SK-N-SH treated with all-trans-retinoic acid at 6 μM for 48 hours (cell line): ENCODE measurements at regions not wholly inside any gene's neighbourhood (a gene's known extent, or its start where the extent isn't known, plus 50 kb on each side); places are given as distances from the start of the nearest gene placed in this dataset.

Experiments
- ARNTL ChIP-seq: fragments of 450-650 bp; formaldehyde crosslinking; IDR thresholded peaks from 2 replicates; pipeline ENCODE4 v1.5.0; 2020; ENCODE audit warnings: low read depth, mild to moderate bottlenecking, moderate library complexity, borderline replicate concordance
- OSR1 ChIP-seq: fragments of 250-450 bp; sonication (Bioruptor Pico); IDR thresholded peaks from 2 replicates; pipeline ENCODE4 v1.8.0; 2022; ENCODE audit warnings: moderate library complexity, mild to moderate bottlenecking, inconsistent platforms
- POU6F1 ChIP-seq: fragments of 250-450 bp; sonication (Bioruptor Pico); IDR thresholded peaks from 2 replicates; pipeline ENCODE4 v1.8.0; 2021; ENCODE audit warnings: low read depth, mild to moderate bottlenecking, moderate library complexity, borderline replicate concordance
- PPARA ChIP-seq: fragments of 250-450 bp; sonication (Bioruptor Pico); IDR thresholded peaks from 2 replicates; pipeline ENCODE4 v1.5.0; 2020; ENCODE audit warnings: mild to moderate bottlenecking, borderline replicate concordance
- RARB ChIP-seq: fragments of 250-450 bp; sonication (Bioruptor Pico); IDR thresholded peaks from 2 replicates; pipeline ENCODE4 v1.8.0; 2021; ENCODE audit warnings: mild to moderate bottlenecking, moderate library complexity
- TCF4 ChIP-seq: fragments of 250-450 bp; sonication (Bioruptor Pico); IDR thresholded peaks from 2 replicates; pipeline ENCODE4 v1.8.0; 2021; ENCODE audit warnings: mild to moderate bottlenecking, moderate library complexity, borderline replicate concordance
- TOX ChIP-seq: fragments of 250-450 bp; sonication (Bioruptor Pico); IDR thresholded peaks from 2 replicates; pipeline ENCODE4 v1.8.0; 2021; ENCODE audit warnings: mild to moderate bottlenecking, moderate library complexity, borderline replicate concordance
- ZFP3 ChIP-seq: fragments of 250-450 bp; sonication (Bioruptor Pico); IDR thresholded peaks from 2 replicates; pipeline ENCODE4 v1.5.0; 2020; ENCODE audit warnings: mild to moderate bottlenecking, moderate library complexity
- ZFP30 ChIP-seq: fragments of 450-650 bp; formaldehyde crosslinking; IDR thresholded peaks from 2 replicates; pipeline ENCODE4 v1.5.0; 2022; ENCODE audit warnings: mild to moderate bottlenecking, moderate library complexity
- ZNF565 ChIP-seq: fragments of 450-650 bp; formaldehyde crosslinking; conservative IDR thresholded peaks from 2 replicates; pipeline ENCODE4 v1.5.0; 2020; ENCODE audit warnings: low read depth, mild to moderate bottlenecking, moderate library complexity
- ZNF70 ChIP-seq: fragments of 450-650 bp; formaldehyde crosslinking; IDR thresholded peaks from 2 replicates; pipeline ENCODE4 v1.5.0; 2020; ENCODE audit warnings: mild to moderate bottlenecking, moderate library complexity
- TF ChIP-seq, protein P1 (sequence below): fragments of 250-450 bp; sonication (Bioruptor Pico); IDR thresholded peaks from 2 replicates; pipeline ENCODE4 v1.8.0; 2020; ENCODE audit warnings: mild to moderate bottlenecking, moderate library complexity, borderline replicate concordance
- TF ChIP-seq, protein P2 (sequence below): fragments of 250-450 bp; sonication (Bioruptor Pico); IDR thresholded peaks from 2 replicates; pipeline ENCODE4 v1.5.1; 2020; ENCODE audit warnings: low read depth, mild to moderate bottlenecking, moderate library complexity

DNA sequence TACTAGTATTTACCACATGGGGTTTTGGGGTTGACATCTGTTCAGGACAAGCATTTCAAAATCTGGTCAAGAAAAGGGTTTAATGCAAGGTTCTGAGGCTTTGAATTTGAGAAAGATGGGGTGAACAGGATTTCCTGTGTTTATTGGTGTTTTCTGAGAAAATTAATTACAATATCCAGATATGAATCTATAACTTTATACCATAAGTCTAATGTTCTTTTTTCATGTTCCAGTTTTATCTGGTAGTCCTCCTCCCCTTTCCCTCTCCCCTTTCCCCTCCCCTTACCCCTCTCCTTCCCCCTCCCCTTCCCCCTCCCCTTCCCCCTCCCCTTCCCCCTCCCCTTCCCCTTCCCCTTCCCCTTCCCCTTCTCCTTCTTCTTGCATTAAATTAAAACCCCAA lies 1518.2 kb upstream of the TMEFF2 start:
- TF ChIP-seq OSR1 (no peak), ZFP3 (CRISPR knock-in tag) (no peak), TCF4 (CRISPR knock-in tag) (no peak), ARNTL (CRISPR knock-in tag) (no peak), ZFP30 (CRISPR knock-in tag) (no peak), ZNF565 (CRISPR knock-in tag) (no peak), PPARA (no peak), RARB (no peak), TOX (CRISPR knock-in tag) (no peak), ZNF70 (no peak), POU6F1 (CRISPR knock-in tag) (no peak)
- TF ChIP-seq, protein P1, sequence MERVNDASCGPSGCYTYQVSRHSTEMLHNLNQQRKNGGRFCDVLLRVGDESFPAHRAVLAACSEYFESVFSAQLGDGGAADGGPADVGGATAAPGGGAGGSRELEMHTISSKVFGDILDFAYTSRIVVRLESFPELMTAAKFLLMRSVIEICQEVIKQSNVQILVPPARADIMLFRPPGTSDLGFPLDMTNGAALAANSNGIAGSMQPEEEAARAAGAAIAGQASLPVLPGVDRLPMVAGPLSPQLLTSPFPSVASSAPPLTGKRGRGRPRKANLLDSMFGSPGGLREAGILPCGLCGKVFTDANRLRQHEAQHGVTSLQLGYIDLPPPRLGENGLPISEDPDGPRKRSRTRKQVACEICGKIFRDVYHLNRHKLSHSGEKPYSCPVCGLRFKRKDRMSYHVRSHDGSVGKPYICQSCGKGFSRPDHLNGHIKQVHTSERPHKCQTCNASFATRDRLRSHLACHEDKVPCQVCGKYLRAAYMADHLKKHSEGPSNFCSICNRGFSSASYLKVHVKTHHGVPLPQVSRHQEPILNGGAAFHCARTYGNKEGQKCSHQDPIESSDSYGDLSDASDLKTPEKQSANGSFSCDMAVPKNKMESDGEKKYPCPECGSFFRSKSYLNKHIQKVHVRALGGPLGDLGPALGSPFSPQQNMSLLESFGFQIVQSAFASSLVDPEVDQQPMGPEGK, result no peak
- TF ChIP-seq, protein P2, sequence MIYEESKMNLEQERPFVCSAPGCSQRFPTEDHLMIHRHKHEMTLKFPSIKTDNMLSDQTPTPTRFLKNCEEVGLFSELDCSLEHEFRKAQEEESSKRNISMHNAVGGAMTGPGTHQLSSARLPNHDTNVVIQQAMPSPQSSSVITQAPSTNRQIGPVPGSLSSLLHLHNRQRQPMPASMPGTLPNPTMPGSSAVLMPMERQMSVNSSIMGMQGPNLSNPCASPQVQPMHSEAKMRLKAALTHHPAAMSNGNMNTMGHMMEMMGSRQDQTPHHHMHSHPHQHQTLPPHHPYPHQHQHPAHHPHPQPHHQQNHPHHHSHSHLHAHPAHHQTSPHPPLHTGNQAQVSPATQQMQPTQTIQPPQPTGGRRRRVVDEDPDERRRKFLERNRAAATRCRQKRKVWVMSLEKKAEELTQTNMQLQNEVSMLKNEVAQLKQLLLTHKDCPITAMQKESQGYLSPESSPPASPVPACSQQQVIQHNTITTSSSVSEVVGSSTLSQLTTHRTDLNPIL (CRISPR knock-in tag), result no peak
